NCI-H1417 (cell line): ENCODE measurements at regions not wholly inside any gene's neighbourhood (a gene's known extent, or its start where the extent isn't known, plus 50 kb on each side); places are given as distances from the start of the nearest gene placed in this dataset.

Experiments used
- DNase-seq, 3 experiments: peaks; one replicate each; lab custom pipeline; 2025; lab: John Stamatoyannopoulos, UW

- no peak for DNase-seq
These were observed 108.9 kb upstream of the NCAM1 start for GRCh38 chr11:112852143-112852866.

- no peak for DNase-seq
These were observed 105.1 kb upstream of the NCAM1 start for GRCh38 chr11:112856133-112856532.

DNA sequence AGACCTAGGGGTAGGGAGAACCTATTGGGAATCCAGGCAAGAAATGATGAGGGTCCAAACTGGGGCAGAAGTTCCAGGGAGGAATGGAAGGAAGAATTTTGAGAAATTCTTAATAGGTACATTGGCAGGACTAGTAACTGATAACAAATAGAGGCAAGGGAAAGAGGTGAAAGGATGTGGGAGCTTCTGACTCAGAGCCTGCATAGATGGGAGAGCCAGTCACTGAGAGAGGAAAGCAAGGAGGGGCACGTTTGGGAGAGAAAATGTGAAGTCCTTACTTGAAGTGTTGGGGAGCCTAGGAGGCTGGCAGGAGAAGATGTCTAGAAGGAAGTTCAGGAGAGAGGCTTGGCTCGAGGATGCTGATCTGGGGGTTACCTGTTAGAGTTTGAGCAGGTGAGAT is 104.6 kb upstream of the NCAM1 start:
- DNase-seq = no peak

DNA sequence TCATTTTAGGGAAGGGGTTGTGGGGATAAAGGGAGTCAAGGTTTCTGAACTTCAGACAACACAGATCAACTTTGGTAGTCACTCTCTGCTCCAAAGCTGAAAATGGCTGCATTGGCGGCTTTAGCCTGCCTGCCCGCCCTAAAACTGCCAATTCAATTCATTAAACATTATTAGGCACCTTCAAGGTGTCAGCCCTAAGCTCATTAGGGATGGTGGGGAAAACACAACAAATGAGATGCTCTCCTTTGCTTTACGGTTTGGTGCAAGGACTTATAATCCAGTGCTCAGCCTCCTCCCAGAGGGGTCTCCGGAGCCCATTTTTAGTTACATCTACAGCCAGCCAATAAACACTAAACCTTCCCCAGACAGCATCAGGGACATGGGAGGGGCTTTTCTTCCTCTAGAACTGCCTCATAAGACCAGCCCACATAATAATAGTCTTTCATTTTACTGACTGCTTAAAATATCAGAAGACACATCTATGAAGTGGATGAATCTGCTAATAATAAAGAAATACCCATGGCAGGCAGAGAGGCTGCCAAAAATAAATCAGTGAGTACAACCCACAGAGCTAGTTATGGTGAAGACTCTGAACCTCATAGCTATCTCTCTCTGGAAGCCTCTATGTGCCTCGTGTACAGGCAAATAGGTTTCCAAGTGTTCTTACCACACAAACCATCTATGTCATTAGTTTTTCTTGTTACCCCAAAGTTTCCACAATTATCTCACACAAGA is 102.8 kb upstream of the NCAM1 start:
- DNase-seq = no peak

DNA sequence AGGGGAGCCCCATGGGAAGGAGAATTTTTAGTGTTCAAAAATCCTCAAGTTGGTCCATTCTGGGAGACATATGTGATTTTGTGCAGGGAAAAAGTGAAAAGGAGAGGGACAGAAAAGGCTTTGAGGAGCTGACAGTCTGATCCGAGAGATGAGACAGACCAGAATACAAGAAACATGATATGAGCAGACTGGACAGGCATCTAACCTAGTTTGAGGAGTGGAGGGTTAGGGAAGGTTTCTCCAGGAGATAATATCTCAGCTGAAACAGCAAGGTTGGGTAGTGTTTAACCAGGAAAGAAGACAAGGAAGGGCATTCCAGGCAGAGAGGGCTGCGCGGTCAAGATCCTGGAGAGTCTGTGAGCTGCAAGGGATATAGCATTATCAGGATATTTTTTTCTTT is 101.4 kb upstream of the NCAM1 start:
- no peak for DNase-seq

DNA sequence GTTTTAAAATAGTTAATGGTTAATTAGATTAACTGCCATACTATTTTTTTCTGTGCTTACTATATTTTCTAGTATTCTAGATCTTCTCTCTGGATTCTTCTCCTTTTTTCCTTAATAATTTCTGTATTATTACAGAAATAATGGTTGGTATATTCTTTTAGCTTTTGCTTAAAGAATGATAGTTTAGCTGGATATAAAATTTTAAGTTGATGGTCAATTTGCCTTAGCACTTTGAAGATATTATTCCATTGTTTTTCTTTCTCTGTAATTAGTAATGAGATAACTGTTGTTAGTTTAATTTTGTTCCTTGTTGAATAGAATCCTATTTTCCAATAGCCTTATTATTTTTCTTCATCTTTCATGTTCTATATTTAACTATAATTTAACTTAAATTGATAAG is 99.9 kb upstream of the NCAM1 start:
- no peak for DNase-seq

DNA sequence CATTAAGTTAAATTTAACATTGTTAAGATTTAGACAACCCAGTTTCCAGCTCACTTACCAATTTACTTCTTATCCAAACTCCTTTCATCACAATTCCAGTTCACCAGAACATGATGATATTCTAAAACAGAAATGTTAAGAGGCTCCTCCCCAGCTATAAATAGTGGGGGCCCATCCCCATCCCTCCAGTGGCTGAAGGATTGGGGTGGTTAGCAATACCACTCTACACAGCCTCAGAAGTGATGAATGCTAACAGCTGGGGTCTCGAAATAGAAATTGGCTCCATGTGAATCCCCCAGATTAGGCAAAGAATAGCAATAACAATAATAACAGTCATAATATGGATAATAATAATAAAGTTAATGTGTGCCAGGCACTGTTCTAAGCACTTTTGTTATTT is 97.9 kb upstream of the NCAM1 start:
- DNase-seq = no peak

DNA sequence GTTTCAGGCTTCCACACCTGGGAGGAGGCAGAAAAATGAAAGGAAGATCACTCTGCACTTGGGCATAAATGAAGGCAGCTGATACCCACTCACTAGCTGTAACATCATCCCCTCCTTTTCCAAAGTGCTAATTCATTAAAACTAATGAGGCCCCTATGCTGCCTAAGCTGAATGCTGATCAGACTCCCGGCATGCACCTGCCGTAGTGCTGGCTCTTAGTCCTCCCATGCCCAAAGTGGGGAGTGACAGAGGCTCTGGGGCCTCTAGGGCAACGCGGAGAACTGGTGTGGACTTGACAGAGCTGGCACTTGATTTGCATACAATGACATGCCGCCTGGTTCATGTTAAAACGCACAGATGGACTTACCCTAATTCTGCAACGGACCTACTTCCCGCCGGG is 96.5 kb upstream of the NCAM1 start:
- peak in 1 of 3 experiments; percentile 14 for DNase-seq

- peak in 1 of 3 experiments; percentile 39 for DNase-seq
These were observed 89.2 kb upstream of the NCAM1 start for GRCh38 chr11:112871909-112872500.

DNA sequence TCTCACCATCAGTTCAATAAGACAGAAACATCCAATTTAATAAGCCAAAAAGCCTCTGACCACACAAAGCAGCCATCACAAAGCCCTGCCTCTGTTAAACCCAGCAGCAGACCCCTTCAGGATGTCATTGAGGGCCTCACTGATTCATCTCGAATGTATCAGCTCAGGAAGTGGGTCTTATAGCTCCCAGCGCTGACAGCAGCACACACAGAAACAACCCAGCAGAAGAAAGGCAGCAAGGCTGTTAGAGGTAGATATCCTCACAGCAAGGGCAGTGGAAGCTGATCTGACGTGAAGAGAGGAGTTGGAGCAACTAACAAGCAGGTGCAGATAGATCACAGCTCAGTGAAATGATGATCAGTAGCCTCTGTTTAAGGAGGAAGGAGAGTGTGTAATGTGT is 86.2 kb upstream of the NCAM1 start:
- DNase-seq = no peak

- peak in 2 of 3 experiments; percentile 61 to 74 for DNase-seq
These were observed 83.6 kb upstream of the NCAM1 start for GRCh38 chr11:112877581-112877980.

GRCh38 chr11:112878033-112878601 is 83.1 kb upstream of the NCAM1 start:
- DNase-seq = peak in 2 of 3 experiments; percentile 42 to 73

GRCh38 chr11:112880495-112880894 is 80.7 kb upstream of the NCAM1 start:
- peak in 1 of 3 experiments; percentile 41 for DNase-seq

DNA sequence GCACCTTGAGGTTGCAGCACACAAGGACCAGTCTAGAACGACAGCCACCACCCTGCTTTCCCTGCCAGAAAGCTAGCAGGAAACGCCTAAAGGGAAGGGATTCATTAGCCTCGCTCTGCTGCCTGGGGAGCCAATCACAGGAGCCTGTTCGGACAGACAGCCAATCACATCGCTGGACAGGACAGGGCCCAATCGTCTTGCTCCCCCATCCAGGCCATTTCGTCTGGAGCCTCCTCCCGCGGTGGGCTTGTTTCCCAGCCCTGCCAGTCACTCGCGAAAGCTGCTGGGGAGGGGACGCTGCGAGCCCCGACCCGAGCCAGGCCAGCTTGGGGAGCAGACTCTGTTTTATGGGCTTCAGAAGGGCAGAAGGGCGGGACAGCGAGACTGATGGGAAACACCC is 79.8 kb upstream of the NCAM1 start:
- peak; percentile 82 to 97 (median 94) for DNase-seq

- no peak for DNase-seq
These were observed 78.5 kb upstream of the NCAM1 start for GRCh38 chr11:112882494-112883381.

GRCh38 chr11:112884012-112884767 is 77.0 kb upstream of the NCAM1 start:
- no peak for DNase-seq

GRCh38 chr11:112885744-112886433 is 75.3 kb upstream of the NCAM1 start:
- DNase-seq = peak in 1 of 3 experiments; percentile 45

- DNase-seq = peak in 1 of 3 experiments; percentile 36
These were observed 74.5 kb upstream of the NCAM1 start for GRCh38 chr11:112886434-112887370.

DNA sequence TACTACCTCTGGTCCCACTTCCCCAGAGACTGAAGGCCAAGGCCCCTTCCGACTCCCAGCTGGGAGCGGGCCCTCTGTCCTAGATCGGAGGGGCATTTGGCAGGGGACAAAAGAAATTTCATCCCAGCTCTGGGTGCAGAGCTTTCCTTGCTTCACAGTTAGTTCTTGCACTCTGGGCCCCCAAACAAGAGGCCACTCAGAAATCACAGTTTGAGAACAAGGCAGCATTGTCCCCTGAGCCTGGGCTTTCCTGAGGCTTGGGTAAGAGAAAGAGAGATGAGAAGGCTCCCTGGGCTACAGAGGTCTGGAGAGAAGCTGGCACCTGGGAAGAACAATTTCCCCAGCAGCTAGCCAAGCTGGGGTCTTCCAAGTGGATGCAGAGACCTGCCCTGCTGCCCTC is 71.8 kb upstream of the NCAM1 start:
- no peak for DNase-seq
